GM19351 (cell line): ENCODE measurements at regions not wholly inside any gene's neighbourhood (a gene's known extent, or its start where the extent isn't known, plus 50 kb on each side); places are given as distances from the start of the nearest gene placed in this dataset.
"Not testable (repeated sequence)": the region's sequence is repeated elsewhere in the genome, so short reads cannot be mapped to it uniquely, and the experiment has no call there.

Experiments
- ATAC-seq: cut with Tn5 transposase; IDR thresholded peaks from one replicate; pipeline ENCODE4 v1.9.1; 2021; ENCODE audit warnings: mild to moderate bottlenecking, moderate library complexity; ENCODE audit not compliant: unreplicated experiment

- not testable (repeated sequence) for ATAC-seq
Observed at GRCh38 chr16:32947336-32947735, 246.7 kb upstream of the TP53TG3C start.

- ATAC-seq: not testable (repeated sequence)
Observed at GRCh38 chr16:32946041-32946560, 247.9 kb upstream of the TP53TG3C start.

- ATAC-seq: not testable (repeated sequence)
Observed at GRCh38 chr16:32945311-32945710, 248.7 kb upstream of the TP53TG3C start.

GRCh38 chr16:32939845-32940244, 254.2 kb upstream of the TP53TG3C start:
- not testable (repeated sequence) for ATAC-seq

- ATAC-seq: not testable (repeated sequence)
Observed at GRCh38 chr16:32937929-32938328, 256.1 kb upstream of the TP53TG3C start.

GRCh38 chr16:32932240-32933040, 256.5 kb upstream of the TP53TG3 start:
- ATAC-seq: peak; percentile 68

GRCh38 chr16:32925192-32925591, 249.2 kb upstream of the TP53TG3 start:
- ATAC-seq: not testable (repeated sequence)

GRCh38 chr16:32922578-32922977, 246.6 kb upstream of the TP53TG3 start:
- ATAC-seq: not testable (repeated sequence)

GRCh38 chr16:32915346-32915745, 239.4 kb upstream of the TP53TG3 start:
- not testable (repeated sequence) for ATAC-seq

- not testable (repeated sequence) for ATAC-seq
Observed at GRCh38 chr16:32897782-32898181, 221.8 kb upstream of the TP53TG3 start.

GRCh38 chr16:32885392-32885791, 209.4 kb upstream of the TP53TG3 start:
- not testable (repeated sequence) for ATAC-seq

GRCh38 chr16:32884556-32884955, 208.6 kb upstream of the TP53TG3 start:
- not testable (repeated sequence) for ATAC-seq

GRCh38 chr16:32882328-32882857, 206.4 kb upstream of the TP53TG3 start:
- not testable (repeated sequence) for ATAC-seq

GRCh38 chr16:32881631-32882030, 205.7 kb upstream of the TP53TG3 start:
- not testable (repeated sequence) for ATAC-seq

GRCh38 chr16:32880009-32880408, 204.0 kb upstream of the TP53TG3 start:
- not testable (repeated sequence) for ATAC-seq

- ATAC-seq: not testable (repeated sequence)
Observed at GRCh38 chr16:32876718-32877117, 200.8 kb upstream of the TP53TG3 start.

GRCh38 chr16:32873783-32874182, 197.8 kb upstream of the TP53TG3 start:
- ATAC-seq: not testable (repeated sequence)

GRCh38 chr16:32873120-32873519, 197.2 kb upstream of the TP53TG3 start:
- ATAC-seq: not testable (repeated sequence)

- ATAC-seq: not testable (repeated sequence)
Observed at GRCh38 chr16:32870628-32871027, 194.7 kb upstream of the TP53TG3 start.

GRCh38 chr16:32868334-32868733, 192.4 kb upstream of the TP53TG3 start:
- ATAC-seq: not testable (repeated sequence)

GRCh38 chr16:32865284-32865683, 189.3 kb upstream of the TP53TG3 start:
- peak; percentile 66 for ATAC-seq
